HG02981 (cell line): ENCODE measurements at regions not wholly inside any gene's neighbourhood (a gene's known extent, or its start where the extent isn't known, plus 50 kb on each side); places are given as distances from the start of the nearest gene placed in this dataset.

Experiments used
- ATAC-seq: cut with Tn5 transposase; IDR thresholded peaks from one replicate; pipeline ENCODE4 v1.9.1; 2021; ENCODE audit warnings: mild to moderate bottlenecking, moderate library complexity; ENCODE audit not compliant: unreplicated experiment

- ATAC-seq, result no peak
These were observed 811.4 kb upstream of the HS3ST1 start for GRCh38 chr4:12239897-12240636.

DNA sequence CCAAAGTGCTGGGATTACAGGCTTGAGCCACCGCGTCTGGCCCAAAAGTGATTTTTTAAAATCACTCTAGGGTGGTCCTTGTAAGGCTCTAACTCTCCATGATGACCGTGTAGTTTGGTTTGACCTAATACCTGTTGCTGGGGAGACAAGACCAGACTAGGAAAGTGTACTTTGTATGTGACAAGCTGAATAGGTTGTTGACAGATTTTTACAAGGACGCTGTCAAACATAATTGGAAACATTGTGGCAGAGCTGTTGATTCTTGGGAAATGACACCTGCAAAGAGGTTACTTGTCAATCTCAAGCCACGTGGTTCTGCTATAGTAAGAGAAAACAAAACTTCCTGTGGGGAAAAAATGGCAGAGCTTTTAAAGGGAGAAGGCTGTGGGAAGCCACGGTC, 802.4 kb upstream of the HS3ST1 start:
- no peak for ATAC-seq

- no peak for ATAC-seq
These were observed 792.3 kb upstream of the HS3ST1 start for GRCh38 chr4:12221031-12221430.

DNA sequence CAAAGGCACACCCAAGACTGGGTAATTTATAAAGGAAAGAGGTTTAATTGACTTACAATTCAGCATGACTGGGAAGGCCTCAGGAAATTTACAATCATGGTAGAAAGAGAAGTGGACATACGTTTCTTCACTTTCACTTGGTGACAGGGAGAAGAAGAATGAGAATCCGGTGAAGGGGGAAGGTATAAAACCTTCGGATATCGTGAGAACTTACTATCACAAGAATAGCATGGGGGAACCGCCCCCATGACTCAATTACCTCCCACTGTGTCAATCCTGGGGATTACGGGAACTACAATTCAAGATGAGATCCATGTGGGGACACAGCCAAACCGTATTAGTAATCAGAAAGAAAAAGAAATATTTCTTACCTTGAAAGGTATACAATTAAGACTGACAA, 782.9 kb upstream of the HS3ST1 start:
- ATAC-seq, result no peak

GRCh38 chr4:12207396-12207795, 778.7 kb upstream of the HS3ST1 start:
- ATAC-seq, result no peak

GRCh38 chr4:12206091-12206490, 777.4 kb upstream of the HS3ST1 start:
- ATAC-seq, result no peak

DNA sequence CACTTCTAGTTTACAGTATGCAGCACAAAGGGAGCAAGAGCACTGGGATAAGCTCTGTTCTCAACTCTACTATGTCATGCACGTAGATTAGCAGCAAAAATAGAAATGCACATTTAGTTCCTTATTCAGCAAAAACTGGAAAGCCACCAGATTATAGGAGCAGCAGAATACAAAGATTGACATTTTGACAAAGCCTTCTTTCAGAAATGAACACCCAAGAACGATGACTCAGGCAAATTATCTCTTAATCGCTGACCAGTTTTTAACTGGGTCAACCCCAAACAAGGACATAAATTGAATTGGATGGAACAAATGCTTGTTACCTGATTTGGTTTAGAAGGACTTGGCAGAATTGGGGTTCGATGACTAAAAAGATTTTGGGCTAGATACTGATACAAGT, 775.3 kb upstream of the HS3ST1 start:
- ATAC-seq, result no peak

GRCh38 chr4:12200226-12200625, 771.5 kb upstream of the HS3ST1 start:
- no peak for ATAC-seq

GRCh38 chr4:12186526-12186925, 757.8 kb upstream of the HS3ST1 start:
- ATAC-seq, result no peak

- ATAC-seq, result no peak
These were observed 750.2 kb upstream of the HS3ST1 start for GRCh38 chr4:12178614-12179610.

DNA sequence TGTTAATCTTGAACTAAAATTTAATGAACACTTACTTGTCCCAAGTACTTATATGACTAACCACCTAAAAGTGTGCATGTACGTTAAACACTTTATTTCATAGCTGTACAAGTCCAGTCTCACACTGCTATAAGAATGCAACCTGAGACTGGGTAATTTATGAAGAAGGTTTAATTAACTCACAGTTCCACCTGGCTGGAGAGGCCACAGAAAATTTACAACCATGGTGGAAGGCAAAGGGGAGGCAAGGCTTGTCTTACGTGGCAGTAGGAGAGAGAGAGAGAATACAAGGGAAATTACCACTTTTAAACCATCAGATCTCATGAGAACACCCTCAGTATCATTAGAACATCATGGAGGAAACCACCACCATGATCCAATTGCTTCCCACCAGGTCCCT, 748.7 kb upstream of the HS3ST1 start:
- no peak for ATAC-seq

DNA sequence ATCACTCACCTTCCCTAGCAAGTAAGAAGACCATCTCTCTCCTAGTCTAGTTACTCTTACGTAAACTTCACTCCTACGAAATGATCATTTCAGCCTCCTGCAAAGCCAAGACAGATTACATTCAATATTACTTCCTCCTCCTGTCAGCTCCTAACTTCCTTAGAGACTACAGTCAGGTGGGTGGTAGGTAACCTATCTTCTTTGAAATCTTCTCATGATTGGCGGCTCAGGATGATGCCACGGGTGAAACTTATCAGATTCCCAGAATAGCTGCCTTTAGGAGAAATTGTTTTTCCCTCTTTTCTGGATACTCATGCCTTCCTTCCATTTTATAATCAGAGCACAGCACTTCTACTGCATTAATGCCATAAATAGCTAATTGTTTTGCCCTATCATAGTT, 744.8 kb upstream of the HS3ST1 start:
- no peak for ATAC-seq

GRCh38 chr4:12172198-12172973, 743.7 kb upstream of the HS3ST1 start:
- ATAC-seq, result no peak

DNA sequence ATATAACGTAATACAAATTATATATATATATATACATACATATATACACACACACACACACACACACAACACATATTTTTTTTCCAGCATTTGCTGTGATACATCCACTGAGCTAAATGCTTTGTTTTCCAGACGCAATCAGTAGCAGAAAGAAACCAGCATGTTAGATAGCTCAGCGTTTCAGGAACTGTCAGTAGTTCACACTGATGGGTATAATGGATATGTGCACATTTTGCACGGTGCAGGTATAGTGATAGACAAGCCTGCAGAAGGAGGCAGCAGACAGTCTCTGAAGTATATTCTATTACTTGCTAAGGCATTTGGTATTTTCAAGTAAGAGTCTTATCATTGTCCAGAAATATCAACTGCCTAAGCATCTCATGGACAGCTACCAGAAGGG, 741.6 kb upstream of the HS3ST1 start:
- no peak for ATAC-seq

DNA sequence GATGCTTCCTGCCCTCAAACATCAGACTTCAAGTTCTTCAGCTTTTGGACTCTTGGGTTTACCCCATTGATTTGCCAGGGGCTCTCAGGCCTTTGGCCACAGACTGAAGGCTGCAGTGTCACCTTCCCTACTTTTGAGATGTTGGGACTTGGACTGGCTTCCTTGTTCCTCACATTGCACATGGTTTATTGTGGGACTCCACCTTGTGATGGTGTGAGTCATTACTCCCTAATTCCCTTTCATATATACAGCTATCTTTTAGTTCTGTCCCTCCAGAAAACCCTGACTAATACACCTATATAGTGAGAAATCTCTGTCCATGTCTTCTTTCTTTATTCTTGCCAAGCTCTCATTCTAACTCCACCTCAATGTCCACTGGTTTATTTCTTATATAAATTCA, 736.9 kb upstream of the HS3ST1 start:
- no peak for ATAC-seq

- ATAC-seq, result no peak
These were observed 717.6 kb upstream of the HS3ST1 start for GRCh38 chr4:12146339-12146738.

DNA sequence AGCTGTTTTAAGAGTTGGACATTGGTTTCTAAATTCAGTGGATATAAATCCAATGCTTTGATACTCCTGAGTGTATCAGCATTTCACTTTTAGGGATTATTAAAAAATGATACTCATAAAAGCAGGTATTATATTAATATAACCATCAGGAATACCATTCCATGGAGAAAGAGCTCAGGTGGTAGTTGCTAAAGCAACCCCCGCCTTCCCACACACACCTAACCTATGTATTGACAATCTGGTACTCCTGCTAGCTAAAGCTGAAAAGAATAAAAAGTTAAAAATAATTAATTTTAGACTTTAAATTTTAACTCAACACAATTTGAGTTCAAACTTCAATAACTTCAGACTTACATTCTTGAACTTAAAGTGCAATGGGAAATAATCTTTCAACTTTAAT, 717.1 kb upstream of the HS3ST1 start:
- ATAC-seq, result no peak

DNA sequence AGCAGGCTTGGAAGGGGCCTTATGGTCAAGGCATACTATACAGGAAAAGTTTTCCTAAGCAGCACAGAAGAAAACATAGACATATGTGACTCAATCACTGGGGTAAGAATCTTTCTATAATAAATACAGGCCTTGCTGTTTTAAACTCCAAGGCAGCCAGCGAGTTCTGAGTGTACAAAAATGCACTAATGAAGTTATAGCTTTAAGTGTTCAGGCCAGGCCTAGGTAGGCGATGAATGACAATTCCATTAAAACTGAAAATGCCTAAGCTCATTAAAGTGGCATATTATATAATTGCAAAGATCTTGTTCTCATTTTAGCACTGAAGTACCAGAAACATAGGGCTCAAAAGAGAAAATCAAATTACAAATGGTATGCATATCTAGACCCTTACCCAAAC, 716.4 kb upstream of the HS3ST1 start:
- ATAC-seq, result no peak

DNA sequence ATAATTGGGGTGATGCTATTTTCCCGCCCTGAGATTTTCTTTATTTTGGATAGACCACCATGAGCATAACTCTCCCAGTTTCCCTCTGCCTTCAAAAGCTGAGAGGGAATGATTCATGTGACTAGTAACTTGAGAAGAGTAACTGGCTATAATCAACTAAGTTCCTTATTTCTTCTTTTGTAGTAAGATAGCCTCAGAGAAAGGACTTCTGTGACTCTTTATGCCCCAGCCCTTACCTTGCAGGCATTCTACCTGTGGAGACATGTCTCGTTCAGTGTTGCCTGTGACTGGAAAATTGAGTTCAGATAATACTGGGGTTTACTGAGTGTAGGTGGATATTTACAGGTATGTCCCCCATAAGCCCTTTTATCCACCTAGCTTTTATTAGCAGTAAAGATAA, 715.4 kb upstream of the HS3ST1 start:
- no peak for ATAC-seq

DNA sequence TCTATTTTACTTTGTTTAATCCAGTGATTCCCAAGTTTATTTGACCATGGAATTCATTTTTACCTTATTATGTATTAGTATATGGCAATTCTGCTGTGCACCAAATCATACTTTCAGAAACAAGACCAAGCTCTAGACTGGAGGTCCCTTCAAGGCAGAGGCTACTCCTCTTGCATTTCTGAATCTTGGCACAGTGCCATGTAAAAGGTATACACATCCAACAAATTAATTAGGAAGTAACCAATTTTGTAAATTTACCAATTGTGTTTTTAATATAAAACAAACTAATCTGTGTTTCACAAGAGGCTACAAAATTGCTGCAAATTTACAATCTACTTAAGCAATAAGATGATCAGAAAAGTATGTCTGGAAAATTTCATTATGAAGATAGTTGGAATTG, 712.2 kb upstream of the HS3ST1 start:
- no peak for ATAC-seq

DNA sequence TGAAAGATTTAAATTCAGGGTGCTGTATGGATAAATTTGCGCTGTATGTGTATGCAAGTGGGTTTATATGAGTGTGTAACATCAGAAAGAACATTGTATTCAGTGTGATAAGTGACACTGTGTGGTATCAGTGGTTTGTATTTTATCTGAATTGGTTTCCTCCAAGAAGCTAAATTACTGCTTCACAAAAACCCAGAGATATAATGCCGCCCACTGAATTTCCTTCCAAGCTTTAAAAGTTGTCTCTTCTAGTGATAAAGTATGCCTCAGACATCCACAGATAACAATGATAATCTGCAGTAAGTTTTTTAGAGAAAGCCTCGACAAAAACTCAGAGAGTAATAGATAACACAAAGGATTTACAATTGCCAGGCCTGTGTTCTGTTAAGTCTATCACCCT, 710.6 kb upstream of the HS3ST1 start:
- no peak for ATAC-seq
